NB4 (cell line): ENCODE measurements at regions not wholly inside any gene's neighbourhood (a gene's known extent, or its start where the extent isn't known, plus 50 kb on each side); places are given as distances from the start of the nearest gene placed in this dataset.

Experiments
- DNase-seq: peaks from one replicate; pipeline ENCODE4 v3.0.0; 2010; ENCODE audit warnings: low read depth
- H3K4me3 ChIP-seq: one replicate; pipeline ENCODE4 v1.5.1; 2011; ENCODE audit warnings: mild to moderate bottlenecking, low read depth, low read length, moderate library complexity
- CTCF ChIP-seq: IDR thresholded peaks from one replicate; pipeline ENCODE4 v1.5.1; 2012; ENCODE audit warnings: low read depth, low read length
- MAX ChIP-seq: IDR thresholded peaks from 2 replicates; pipeline ENCODE4 v1.6.1; 2011; ENCODE audit warnings: low read depth, low read length
- MYC ChIP-seq: IDR thresholded peaks from 2 replicates; pipeline ENCODE4 v1.6.1; 2011; ENCODE audit warnings: low read depth, low read length
- POLR2A ChIP-seq: IDR thresholded peaks from 2 replicates; pipeline ENCODE4 v1.6.1; 2011; ENCODE audit warnings: mild to moderate bottlenecking; ENCODE audit not compliant: insufficient read length; ENCODE audit errors: extremely low read depth

DNA sequence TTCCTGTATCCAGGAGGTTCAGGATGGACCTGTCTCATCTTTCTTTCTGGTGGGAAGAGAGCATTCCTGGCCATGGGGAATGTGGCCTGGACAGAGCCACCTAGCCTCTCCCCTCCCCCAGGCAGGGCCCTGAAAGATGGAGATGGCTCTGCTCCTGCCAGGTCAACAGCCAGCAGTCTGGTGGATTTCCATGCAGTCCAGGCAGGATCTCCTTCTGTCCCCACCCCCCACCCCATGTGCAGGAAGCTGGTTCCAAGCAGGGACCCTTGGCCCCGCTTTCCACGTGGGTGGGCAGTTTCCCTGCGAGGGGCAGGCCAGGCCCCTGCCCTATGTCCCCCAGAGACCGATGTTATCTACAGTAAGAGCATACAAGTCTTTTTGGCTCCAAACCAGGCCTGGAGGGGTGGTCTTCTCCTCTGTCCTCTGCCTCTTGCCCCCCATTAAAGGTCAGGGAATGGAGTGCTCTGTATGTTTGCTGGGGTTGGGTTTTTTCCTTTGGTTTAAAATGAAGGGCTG lies 240.5 kb downstream of the SEC14L1 start:
- H3K4me3 ChIP-seq: no peak overlapping the region
- DNase-seq: no peak
- TF ChIP-seq POLR2A: no peak
- TF ChIP-seq MYC: no peak
- no peak for TF ChIP-seq CTCF
- no peak for TF ChIP-seq MAX

DNA sequence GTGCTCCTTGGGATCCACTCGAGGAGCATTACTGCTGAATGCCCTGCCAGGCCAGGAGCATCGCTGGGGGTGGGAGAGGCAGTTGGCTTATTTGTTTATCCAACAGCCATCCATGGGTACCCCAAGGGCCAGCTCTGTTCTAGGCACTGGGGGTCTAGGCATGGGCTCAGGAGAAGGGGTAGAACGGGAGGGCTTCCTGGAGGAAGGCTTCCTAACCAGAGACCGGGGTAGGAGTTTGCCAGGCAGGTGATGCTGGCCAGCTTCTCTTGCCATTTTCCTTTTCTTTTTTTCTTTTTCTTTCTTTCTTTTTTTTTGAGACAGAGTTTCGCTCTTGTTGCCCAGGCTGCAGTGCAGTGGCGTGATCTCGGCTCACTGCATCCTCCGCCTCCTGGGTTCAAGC lies 241.0 kb downstream of the SEC14L1 start:
- no peak overlapping the region for H3K4me3 ChIP-seq
- DNase-seq: no peak
- TF ChIP-seq MYC (no peak), CTCF (no peak), POLR2A (no peak), MAX (no peak)

DNA sequence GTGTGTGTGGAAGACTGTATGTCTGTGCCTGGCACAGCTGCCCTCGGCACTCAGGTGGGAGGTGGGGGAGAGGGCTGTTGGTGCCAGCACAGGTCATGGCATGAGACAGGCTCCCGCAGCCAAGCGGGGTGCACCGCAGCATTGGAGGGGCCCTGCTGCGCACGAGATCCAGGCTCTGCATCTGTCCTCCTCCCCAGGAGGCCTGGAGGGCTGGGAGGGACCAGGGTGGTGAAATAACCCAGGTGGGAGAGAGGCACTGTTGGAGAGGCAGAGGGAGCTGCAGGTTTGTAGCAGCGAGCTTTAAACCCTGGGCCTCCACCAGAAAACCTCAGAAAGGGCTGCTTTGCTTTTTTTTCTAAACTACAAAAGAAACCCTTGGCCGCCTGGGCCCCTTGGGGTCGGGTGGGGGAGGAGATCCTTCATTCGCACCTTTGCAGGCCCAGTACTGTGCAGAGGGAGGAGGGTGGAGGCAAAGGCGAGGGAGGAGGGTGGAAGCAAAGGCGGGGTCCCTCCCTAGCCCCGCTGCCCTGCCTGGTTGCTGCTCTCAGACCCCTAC lies 241.7 kb downstream of the SEC14L1 start:
- H3K4me3 ChIP-seq: no peak overlapping the region
- DNase-seq: no peak
- TF ChIP-seq CTCF: no peak
- no peak for TF ChIP-seq MYC
- TF ChIP-seq POLR2A: no peak
- no peak for TF ChIP-seq MAX

DNA sequence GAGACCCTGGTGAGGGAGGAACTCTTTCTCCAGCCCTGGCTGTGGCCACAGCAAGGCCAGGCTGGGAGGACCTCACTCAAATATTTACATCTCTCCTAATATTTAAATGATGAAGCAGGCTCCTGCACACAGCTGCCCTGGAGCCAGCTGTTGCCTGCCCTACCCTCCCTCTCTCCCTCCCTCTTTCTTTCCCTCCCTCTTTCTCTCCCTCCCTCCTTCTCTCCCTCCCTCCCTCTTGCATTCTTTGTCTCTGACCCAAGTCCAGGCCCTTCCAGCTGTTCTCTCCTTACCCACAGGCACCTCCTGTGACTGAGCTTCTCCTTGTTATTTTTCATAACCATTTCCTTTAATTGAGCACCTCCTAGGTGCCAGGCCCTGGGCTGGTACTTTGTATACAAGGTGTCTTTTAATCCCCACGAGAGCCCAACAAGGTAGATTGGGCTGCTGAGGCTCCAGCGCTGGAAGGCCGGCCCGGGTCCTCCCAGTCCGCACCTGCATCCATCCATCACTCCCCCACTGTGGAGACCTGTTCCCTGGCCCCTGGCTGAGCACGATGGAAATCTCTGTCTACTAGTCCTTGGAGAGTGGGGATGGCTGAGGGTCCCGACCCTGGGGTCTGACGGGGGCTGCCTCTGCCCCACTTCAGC lies 242.3 kb downstream of the SEC14L1 start:
- H3K4me3 ChIP-seq: no peak overlapping the region
- no peak for DNase-seq
- TF ChIP-seq POLR2A (no peak), MYC (no peak), CTCF (no peak), MAX (no peak)

DNA sequence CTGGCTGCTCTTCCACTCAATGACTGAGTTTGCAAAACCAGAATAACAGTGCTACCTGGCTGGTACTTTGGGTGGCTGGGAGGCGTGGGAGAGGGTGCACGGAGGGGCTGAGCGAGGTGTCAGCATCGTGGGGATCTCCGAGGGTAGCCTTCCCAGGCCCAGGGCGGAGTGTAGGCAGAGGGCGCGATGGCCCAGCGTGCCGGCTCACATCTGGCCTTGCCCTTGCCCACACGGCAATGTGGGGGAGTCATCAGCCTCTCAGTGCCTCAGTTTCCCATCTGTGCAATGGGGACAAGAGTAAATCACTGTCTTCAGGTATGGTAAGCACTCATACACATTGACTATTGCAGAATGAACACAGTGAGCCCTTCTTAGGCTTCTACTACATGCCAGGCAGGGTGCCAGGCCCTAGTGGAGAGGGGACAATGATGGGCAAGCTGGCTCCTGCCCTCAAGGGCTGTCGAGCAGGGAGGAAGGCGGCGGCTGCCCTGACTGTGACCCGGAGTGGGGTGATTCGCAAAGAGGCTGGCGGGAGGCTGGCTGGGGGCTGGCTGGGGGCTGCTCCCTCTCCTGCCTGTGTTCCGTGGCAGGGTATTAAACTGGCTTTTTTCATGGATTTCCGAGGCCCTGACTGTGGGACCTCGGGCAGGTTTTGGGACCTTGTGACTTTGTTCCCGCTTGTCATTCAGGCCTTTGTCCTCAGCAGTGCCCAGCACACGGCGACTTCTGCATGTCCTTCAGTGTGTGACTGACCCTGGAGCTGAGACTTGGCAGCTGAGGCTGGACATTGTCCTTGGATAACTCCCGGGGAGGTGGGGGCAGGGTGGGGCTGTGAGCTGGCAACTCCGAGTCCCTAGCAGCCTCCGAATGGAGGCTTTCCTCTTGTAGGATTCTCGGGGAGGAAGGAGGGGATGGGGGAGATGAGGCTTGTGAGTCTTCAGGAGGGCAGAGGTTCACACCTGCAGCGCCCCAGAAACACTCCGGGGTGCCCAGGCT lies 243.1 kb downstream of the SEC14L1 start:
- no peak for TF ChIP-seq MAX
- no peak for TF ChIP-seq MYC
- TF ChIP-seq CTCF: no peak
- TF ChIP-seq POLR2A: no peak
- no peak overlapping the region for H3K4me3 ChIP-seq
- no peak for DNase-seq
